HG03095 (cell line): ENCODE measurements at regions not wholly inside any gene's neighbourhood (a gene's known extent, or its start where the extent isn't known, plus 50 kb on each side); places are given as distances from the start of the nearest gene placed in this dataset.
"Not testable (repeated sequence)": the region's sequence is repeated elsewhere in the genome, so short reads cannot be mapped to it uniquely, and the experiment has no call there.

ENCODE experiments used
- ATAC-seq: cut with Tn5 transposase; IDR thresholded peaks from one replicate; pipeline ENCODE4 v1.9.1; 2021; ENCODE audit warnings: moderate library complexity; ENCODE audit not compliant: unreplicated experiment

DNA sequence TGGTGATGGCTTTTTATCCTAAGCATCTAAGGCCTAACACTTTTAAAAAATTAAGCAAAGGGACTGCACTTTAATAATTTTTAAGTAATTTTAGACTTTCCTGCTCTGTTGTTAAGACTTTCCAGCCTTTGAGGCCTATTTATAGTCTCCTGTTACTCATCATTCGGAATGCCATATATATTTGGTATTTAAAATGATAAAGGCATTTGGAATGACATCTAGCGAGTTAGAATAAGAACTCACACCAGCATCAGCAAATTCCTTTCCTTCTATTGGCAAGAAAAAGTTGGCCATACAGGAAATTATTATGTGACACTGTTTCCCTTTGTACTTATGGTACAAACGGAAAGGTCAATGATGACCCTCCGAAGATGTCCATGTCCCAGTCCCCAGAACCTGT lies 88.1 kb upstream of the STMND1 start:
- no peak for ATAC-seq

DNA sequence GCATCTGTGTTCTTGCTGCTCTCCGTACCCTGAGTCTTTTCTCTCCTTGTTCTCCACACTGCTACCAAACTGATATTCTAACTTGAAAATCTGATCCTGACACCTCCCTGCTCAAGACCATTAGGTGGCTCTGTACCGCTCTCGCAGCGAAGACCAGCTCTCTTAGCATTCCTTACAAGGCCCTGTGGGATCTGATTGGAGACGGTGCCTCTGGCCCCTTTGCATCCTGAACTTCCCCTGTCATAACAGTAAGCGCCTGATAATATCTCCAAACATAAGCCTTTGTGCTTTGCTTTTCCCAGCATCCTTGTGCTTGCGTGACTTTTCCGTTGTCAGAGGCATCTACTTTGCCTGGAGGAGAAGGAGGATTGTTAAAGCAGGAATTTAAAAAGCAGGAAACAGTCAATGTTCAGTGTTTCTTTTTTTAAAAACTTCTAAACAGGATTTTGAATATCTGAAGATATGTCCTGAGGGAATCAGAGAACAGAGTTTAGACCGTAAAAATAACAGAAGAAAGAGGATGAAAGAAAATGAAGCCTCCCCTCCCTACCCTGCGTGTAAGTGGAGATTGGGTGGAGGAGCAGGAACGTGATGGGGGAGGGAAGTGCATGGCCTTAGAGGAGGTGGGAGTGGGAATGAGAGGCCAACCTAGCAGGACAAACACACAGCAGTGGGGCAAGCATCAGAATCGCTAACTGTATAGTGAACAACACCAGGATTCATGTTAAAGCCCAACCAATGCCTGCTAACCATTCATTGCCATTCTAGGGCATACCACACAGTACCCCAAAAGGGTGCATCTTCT lies 89.2 kb upstream of the STMND1 start:
- ATAC-seq: no peak

DNA sequence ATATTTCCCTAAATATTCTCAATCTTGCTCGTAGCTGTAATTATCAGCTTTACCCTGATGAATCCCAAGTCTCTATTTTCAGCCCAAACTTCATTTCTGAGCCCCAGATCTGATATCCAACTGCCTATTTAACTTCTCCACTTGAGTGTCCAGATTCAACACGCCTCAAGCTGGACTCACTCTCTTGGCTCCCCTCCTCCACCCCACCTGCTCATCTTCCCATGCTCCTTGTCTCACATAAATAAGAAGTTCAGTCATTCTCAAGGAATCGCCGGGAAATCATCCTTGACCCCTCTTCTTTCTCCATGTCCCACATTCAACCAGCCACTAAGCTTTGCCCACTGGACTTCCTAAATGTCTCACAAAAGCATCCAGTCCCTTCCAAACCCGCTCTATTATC lies 89.9 kb upstream of the STMND1 start:
- ATAC-seq: no peak

DNA sequence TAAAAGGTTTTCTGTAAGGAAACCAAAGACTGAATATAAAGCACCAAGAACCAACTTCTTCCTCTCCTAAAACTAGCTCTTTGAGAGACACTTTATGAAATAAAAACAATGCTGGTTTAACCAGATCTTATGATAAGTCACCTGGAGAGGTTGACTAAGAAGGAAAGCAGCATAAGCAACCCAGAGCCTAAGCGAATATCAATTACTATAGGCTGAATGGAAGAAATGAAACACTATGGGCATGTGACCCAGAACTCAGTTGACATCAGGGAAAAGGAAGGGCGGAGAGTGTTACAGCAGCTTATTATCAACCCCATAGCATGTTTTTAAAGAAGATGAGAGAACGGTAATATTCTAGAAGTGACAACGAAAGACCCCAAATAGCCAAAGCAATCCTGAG lies 94.1 kb upstream of the STMND1 start:
- ATAC-seq: no peak

DNA sequence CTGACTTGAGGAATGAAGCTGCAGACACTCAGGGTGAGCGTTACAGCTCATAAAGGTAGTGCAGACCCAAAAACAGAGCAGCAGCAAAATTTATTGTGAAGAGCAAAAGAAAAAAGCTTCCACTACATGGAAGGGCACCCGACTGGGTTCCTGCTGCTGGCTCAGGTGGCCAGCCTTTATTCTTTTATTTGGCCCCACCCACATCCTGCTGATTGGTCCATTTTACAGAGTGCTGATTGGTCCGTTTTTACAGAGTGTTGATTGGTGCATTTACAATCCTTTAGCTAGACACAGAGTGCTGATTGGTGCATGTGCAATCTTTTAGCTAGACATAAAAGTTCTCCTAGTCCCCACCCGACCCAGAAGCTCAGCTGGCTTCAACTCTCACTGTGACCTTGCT lies 95.3 kb upstream of the STMND1 start:
- no peak for ATAC-seq

DNA sequence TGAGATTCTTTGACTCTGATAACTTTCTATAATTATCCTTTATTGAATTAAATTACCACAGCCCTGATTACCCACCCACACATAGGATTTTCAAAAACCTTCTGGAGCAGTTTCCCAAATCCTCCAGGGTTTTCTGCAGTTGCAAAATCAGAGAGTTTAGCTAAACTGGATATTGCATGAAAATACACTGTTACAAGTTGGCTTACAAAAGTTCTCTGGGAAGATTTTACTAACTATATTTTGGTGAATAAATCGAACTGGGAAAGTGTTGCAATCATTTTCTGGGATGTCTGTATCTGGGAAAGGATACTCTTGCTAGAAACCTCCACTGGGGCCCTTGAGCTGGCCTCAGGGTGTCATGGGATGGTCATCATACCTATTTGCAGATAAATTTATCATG lies 97.6 kb upstream of the STMND1 start:
- ATAC-seq: no peak

DNA sequence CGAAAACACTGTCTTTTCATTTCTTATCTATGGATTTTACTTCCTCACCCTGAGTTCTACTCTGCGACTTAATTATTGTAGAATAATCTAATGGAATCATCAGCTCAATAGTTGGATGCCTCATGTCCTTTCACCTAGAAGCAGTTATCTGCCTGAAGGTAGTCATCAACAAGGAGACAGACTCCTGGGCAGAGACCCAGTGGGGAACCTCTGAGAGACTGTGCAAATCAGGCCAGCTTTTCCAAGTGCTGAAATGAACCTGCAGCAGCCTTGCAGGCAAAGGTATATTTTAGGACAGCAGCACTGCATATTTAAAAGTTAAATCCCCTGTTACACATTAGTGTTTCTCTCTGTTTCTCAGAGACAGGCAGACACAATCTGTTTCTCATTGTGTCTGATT lies 99.7 kb upstream of the STMND1 start:
- ATAC-seq: no peak

DNA sequence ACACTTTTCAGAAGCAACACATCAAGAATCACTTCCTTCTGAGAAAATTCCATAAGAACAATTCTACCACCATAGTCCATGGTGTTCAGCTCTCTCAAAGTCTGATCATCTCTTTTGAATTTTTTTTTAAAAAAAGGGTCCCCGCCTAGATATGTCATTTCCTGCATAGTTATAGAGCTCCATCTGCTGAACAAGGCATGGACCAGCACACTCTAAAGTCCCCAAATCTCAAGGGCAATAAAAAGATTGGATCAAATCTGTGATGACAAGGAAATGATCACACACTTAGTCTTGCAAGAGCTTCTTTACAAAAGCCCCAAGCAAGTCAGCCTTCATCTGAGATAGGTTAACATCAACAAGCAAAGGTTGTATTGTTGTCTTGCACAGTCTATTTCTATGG lies 100.7 kb upstream of the STMND1 start:
- no peak for ATAC-seq

DNA sequence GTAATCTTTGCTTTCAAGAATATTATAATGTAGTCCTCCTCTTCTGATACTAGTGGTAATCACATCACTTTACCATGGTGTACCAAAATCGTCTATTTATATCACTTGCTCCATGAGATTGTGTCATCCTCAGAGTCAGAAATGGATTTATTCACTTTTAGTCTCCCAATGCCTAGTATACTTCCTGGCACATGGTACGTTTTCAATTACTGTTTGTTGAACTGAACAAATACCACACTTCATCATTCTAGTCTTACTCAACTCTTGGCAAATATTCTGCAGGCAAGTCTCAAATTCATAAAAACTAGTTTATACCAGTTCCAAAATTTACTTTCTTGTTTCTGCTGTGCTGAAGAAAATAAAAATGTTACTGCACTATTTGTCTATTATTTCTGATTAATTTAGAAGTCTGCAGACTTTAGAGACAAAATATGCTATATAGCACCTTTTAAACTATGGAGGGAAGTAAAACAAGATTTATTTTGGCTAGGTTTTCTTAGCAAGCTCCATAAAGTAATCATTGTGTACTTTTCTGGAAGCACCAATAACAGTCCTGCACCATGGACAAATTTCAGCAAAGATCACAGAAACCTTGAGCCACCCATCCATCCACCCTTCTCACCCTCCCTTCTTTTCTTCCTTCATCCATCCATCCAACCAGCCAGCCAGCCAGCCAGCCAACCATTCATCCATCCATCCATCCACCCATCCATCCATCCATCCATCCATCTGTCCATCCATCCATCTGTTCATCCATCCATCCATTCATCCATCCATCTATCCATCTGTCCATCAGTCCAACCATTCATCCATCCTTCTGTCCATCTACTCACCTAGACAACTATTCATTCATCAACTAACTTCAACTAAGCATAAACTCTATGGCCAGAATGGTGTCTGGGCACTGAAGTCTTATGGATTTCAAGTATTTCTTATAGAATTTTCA lies 102.1 kb upstream of the STMND1 start:
- ATAC-seq: no peak

DNA sequence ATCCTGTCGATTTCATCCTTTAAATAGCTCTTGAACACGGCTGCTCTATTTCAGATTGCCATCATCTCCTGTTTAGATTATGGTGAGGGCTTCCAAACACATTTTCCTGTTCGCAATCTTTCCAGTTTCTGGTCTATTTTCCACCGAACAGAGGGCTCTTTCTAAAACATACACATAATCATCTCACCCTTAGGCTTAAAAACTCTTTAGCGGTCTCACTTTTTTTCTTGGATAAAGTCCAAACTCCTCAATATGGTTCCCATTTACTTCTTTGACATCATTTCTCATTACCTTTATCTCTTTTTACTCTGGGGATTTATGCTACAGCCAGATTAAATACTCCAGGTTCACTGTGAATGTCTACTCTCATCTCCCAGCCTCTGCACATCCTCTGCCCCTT lies 103.4 kb upstream of the STMND1 start:
- ATAC-seq: no peak

DNA sequence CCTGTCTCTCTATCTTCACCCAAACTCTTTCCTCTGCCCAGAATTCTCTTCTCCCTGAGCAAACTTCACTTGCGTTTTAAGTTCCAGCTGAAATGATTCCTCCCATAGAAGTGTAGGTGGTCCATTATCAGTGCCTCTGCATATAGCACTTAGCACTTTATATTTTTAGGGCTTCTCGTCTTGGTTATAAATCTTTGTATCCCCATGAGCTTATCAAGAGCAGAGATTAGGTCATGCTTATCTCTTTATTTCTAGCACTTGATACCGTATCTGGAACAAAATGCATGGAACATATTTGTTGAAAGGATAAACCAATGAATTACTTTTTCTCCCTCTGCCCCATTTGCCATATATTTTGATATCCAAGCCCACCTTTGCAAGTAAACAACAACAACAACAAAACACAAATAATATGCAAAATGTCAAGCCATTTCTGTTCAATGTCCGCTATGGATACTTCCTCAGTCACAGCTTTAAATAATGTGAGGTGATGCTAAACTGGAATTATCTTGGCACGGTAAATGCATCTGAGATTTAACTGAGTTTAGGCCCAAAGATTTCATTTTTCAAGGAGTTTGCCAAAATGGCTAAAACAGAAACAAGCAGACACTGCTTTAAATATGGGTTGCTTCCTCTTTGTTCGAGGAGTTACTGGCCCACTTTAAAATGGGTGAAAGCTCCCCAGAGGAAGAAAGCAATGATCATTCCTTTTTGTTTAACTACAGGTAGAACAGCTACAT lies 106.2 kb upstream of the STMND1 start:
- no peak for ATAC-seq

DNA sequence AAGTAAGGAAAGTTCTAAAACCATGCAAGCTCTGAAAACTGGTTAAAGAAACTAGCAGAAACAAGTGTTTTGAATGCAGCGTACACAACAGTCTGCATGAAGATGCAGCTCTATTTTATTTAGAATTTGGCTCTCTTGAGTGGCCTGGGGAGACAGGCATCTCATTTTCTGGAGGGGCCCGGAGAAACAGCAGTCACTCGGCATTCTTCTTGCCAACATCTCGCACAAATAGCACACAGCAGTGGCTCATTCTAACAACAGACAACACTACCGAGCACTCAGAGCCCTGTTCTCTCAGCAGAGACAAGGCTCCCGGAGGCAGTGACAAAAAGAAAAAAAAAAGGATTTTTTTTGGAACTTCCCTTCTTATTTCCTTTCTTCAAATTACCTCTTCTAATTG lies 108.5 kb upstream of the STMND1 start:
- ATAC-seq: no peak

DNA sequence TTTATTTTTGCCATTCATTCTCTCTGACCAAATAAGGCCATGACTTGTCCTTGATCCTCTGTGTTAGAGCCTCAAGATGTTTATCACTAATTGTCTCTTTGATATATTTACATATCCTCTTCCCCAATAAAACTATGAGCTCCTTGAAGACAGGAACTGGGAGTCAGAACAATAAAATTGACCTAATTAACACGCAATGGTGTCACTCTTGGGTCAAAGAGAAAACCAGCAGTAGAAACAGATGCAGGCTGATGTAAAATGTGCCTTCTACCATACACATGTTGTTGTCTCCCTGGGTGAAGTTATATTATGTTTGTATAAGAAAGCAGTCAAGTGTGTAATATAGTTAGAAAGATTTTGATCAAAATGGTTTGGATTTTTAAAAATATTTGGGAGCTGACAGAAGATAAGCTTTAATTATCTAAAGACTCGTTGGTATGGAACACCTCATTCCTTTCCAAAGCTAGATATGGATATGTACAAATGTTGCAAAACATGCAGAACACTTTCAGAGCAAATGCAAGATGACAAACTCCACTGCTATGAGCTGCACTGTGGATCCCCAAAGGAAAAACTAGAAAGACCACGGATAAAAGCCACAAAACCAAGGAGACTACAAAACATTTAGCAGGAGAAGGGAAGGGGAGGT lies 109.7 kb upstream of the STMND1 start:
- no peak for ATAC-seq

DNA sequence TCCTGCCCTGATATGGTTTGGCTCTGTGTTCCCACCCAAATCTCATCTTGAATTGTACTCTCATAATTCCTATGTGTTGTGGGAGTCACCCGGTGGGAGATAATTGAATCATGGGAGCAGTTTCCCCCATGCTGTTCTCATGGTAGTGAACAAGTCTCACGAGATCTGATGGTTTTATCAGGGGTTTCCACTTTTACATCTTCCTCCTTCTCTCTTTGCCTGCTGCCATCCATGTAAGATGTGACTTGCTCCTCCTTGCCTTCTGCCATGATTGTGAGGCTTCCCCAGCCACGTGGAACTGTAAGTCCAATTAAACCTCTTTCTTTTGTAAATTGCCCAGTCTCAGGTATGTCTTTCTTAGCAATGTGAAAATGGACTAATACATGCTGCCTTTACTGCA lies 111.9 kb upstream of the STMND1 start:
- ATAC-seq: not testable (repeated sequence)

DNA sequence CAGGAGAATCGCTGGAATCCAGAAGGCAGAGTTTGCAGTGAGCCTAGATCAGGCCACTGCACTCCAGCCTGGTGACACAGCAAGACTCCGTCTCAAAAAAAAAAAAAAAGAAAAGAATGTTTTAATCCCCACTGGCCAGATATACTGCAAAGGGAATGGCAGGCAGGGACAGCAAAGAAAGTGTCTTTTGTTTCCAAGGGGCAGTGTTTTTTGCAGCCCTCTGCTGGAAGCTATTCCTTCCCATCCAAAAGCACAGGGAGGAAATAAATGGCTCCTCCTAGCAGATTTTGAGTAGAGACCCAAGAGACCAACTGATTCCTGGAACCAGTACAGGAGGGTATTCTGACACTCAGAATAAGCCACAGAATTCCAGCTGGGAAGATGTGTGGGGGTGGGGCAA lies 112.5 kb upstream of the STMND1 start:
- no peak for ATAC-seq

DNA sequence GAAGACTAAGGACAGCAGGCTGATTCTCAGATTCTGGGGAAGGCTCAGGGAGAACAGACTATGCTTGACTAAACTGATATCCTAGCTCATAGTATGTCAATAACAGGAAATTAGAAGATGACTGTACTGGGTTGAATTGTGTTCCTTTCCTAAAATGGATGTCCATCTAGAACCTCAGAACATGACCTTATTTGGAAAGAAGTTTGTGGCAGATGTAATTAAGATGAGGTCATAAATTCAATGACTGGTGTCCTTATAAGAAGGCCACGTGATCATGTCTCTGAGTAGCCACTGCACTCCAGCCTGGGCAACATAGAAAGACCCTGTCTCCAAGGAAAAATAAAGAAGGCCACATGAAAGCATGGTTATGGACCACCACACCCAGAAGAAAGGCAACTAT lies 113.9 kb upstream of the STMND1 start:
- ATAC-seq: no peak

DNA sequence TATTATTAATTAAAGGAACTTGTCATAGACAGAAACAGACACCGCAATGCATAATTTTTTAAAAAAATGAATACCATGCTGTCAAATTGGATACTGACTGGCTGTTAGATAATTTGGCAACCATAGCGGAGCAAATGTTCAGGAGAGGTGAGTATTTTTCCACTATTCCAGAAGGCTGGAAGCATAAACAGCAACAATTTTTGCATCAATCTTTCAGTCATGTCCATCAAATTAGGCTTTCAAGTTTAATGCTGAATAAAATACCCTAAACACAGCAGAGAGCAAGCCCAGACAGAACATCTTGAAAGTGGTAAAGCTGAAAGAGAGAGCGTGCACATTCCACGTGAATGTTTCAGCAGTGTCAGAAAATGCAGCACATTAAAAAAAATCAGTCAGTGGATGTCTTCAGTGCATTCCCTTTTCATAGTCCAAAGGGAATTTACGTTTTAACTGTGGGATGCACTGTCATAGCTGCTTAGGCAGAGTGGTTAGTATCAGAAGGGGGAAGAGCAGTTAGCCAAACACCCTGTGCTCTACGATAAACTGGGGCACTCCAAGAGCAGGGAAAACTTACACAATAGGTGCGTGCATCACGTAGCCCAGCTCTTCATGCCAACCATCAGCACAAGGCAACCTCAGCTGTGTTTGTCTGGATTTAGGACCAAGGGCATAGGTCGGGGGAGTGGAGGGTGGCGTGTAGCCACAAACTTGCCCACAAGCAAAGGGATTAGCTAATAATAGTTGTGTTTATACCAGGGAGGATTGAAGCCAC lies 116.2 kb upstream of the STMND1 start:
- ATAC-seq: no peak

DNA sequence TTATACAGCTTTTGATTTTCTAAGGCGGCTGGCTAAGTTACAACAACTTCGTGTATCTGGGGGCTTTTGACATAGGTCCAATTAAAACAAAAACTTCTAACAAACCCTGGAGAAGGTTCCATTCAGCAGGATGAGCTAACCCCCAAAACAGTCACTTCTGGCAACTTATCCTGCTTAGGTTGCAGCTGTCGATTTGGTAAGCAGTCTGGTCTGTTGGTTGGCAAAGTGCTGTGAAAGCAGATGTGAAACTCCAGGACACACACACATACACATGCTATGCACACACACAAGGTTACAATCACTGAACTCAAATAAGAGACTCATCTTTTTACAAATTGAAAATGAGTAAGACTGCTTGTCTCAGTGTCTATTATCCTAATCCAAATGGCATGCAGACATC lies 119.0 kb upstream of the STMND1 start:
- ATAC-seq: no peak

DNA sequence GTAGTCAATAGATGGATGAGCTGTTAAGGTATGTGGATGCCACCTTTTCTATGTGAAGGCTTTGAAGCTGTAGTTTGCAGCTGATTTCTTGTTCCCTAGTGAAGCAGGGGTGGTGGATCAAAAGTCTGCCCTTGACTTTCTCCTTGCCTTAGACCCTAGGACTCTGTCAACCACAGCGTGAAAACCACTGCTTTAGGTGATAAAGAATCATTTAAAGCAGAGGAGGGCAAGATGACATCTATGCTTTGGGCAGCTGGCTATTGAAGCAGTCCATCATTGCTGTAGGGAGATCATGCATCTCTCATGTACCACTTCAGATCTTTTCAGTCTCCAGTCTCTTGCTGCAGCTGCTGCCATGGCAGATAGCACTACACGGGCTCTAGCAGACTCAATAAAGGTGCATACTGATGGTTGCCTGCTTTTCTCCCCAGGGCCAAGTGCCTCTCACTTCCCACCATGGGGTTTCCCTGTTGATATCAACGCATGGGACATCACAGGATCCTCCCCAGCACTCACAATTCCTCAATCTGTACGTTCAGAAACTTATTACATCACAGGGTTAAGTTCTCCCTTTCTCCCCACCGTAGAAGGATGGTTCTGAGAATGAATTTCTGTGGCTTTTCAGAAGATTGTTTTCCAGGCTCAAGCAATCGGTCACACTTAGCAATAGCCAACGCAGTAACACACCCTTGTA lies 122.0 kb upstream of the STMND1 start:
- ATAC-seq: no peak

DNA sequence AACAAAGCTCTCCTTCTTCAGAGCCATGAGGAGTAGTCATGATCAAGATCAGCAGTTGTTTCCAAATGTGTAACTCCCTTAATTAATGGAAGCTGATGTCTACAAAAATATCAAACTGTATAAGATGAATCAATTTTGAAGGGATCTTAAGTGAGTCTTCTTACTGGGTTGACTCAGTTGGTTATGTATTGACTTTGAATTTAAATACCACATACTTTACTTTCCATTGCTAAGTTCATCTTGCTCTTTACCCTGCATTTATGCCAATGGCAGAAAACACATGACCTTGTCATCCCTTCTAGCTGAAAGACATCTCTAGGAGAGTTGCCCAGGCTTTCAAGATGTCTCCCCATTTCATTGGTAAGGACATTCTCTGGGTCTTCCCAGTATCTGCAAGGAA lies 123.2 kb upstream of the STMND1 start:
- ATAC-seq: no peak
